BLaER1 treated with 17β-estradiol and CSF1 and Interleukin-3, amounts not matched to agents 10 nM and 100 nM (cell line): ENCODE measurements at regions not wholly inside any gene's neighbourhood (a gene's known extent, or its start where the extent isn't known, plus 50 kb on each side); places are given as distances from the start of the nearest gene placed in this dataset.

Experiments
- H3K27ac ChIP-seq, 11 experiments: shearing (Covaris generic); formaldehyde crosslinking; 2 replicates each; pipeline ENCODE4 v1.8.1; 2022
- H3K27me3 ChIP-seq, 11 experiments: shearing (Covaris generic); formaldehyde crosslinking; 2 replicates each; pipeline ENCODE4 v1.8.1; 2022
- H3K36me3 ChIP-seq, 11 experiments: shearing (Covaris generic); formaldehyde crosslinking; 2 replicates each; pipeline ENCODE4 v1.8.1; 2022
- H3K4me1 ChIP-seq, 10 experiments: shearing (Covaris generic); formaldehyde crosslinking; 2 replicates each; pipeline ENCODE4 v1.8.1; 2022
- H3K4me2 ChIP-seq, 11 experiments: shearing (Covaris generic); formaldehyde crosslinking; 2 replicates each; pipeline ENCODE4 v1.8.1; 2022
- H3K4me3 ChIP-seq, 10 experiments: shearing (Covaris generic); formaldehyde crosslinking; 2 replicates each; pipeline ENCODE4 v1.8.1; 2022
- H3K9ac ChIP-seq, 11 experiments: shearing (Covaris generic); formaldehyde crosslinking; 2 replicates each; pipeline ENCODE4 v1.8.1; 2022
- H3K9me3 ChIP-seq, 11 experiments: shearing (Covaris generic); formaldehyde crosslinking; replicated peaks in 1 of 11; 2 replicates each; pipeline ENCODE4 v1.8.1; 2022
- H4K20me1 ChIP-seq, 11 experiments: shearing (Covaris generic); formaldehyde crosslinking; 2 replicates each; pipeline ENCODE4 v1.8.1; 2022
- Cebpa-rat ChIP-seq, 11 experiments: shearing (Covaris generic); IDR thresholded peaks; 2 replicates each; pipeline ENCODE4 v1.8.1; 2022

- no peaks in the 10 kb centered on the region for H3K27me3 ChIP-seq
- H3K9ac ChIP-seq = no peak overlapping the region
- no peak for TF ChIP-seq Cebpa-rat (IDR thresholded peaks at IDR 0.05)
- H3K9me3 ChIP-seq = peaks cover 0 to 4% (median 0%) of the 10 kb centered on the region in 11 experiments; a peak in 1 of 22 replicates
- no peak overlapping the region for H3K27ac ChIP-seq
- H4K20me1 ChIP-seq = no peaks in the 10 kb centered on the region
- no peak overlapping the region for H3K4me3 ChIP-seq
- peaks cover 0 to 9% (median under 1%) of the 10 kb centered on the region in 10 experiments; a peak in 6 of 20 replicates for H3K4me1 ChIP-seq
- H3K4me2 ChIP-seq = no peak overlapping the region
- H3K36me3 ChIP-seq = no peaks in the 10 kb centered on the region
Observed at GRCh38 chr7:42687211-42688055, 224.4 kb downstream of the C7orf25 start.

GRCh38 chr7:42686594-42687156, 225.2 kb downstream of the C7orf25 start:
- Histone ChIP-seq H3K4me3 (no peak overlapping the region), H3K9me3 (peaks cover 0 to 4% (median 0%) of the 10 kb centered on the region in 11 experiments; a peak in 3 of 22 replicates), H3K36me3 (no peaks in the 10 kb centered on the region), H3K27me3 (no peaks in the 10 kb centered on the region), H3K9ac (no peak overlapping the region), H3K27ac (no peak overlapping the region), H4K20me1 (no peaks in the 10 kb centered on the region), H3K4me2 (no peak overlapping the region), H3K4me1 (peaks cover 0 to 9% (median 0%) of the 10 kb centered on the region in 10 experiments; a peak in 6 of 20 replicates)
- no peak for TF ChIP-seq Cebpa-rat (IDR thresholded peaks at IDR 0.05)

- H3K4me1 ChIP-seq = peaks cover 0 to 9% (median 0%) of the 10 kb centered on the region in 10 experiments; a peak in 6 of 20 replicates
- H3K9ac ChIP-seq = no peak overlapping the region
- H3K4me3 ChIP-seq = no peak overlapping the region
- H4K20me1 ChIP-seq = no peaks in the 10 kb centered on the region
- H3K27ac ChIP-seq = no peak overlapping the region
- no peak overlapping the region for H3K4me2 ChIP-seq
- H3K36me3 ChIP-seq = no peaks in the 10 kb centered on the region
- H3K9me3 ChIP-seq = peaks cover 0 to 4% (median 0%) of the 10 kb centered on the region in 11 experiments; a peak in 7 of 22 replicates
- TF ChIP-seq Cebpa-rat (IDR thresholded peaks at IDR 0.05) = no peak
- no peaks in the 10 kb centered on the region for H3K27me3 ChIP-seq
Observed at GRCh38 chr7:42685911-42686310, 226.0 kb downstream of the C7orf25 start.

- no peaks in the 10 kb centered on the region for H3K27me3 ChIP-seq
- no peaks in the 10 kb centered on the region for H3K36me3 ChIP-seq
- H3K9ac ChIP-seq = no peak overlapping the region
- no peak for TF ChIP-seq Cebpa-rat (IDR thresholded peaks at IDR 0.05)
- H3K9me3 ChIP-seq = peaks cover 0 to 10% (median 6%) of the 10 kb centered on the region in 11 experiments; a peak in 15 of 22 replicates
- peak overlapping the region in 8 of 11 experiments; percentile 6 to 46 (median 26); a peak in 14 of 22 replicates for H3K4me2 ChIP-seq
- H3K4me3 ChIP-seq = no peak overlapping the region
- peaks cover 10 to 24% (median 17%) of the 10 kb centered on the region in 10 experiments; a peak in 17 of 20 replicates for H3K4me1 ChIP-seq
- no peak overlapping the region for H3K27ac ChIP-seq
- H4K20me1 ChIP-seq = no peaks in the 10 kb centered on the region
Observed at GRCh38 chr7:42677751-42678699, 233.8 kb downstream of the C7orf25 start.

- Histone ChIP-seq H4K20me1 (no peaks in the 10 kb centered on the region), H3K36me3 (no peaks in the 10 kb centered on the region), H3K9ac (no peak overlapping the region), H3K9me3 (no peaks in the 10 kb centered on the region; a peak in 1 of 22 replicates), H3K4me2 (peak overlapping the region in 2 of 11 experiments; percentile 34 to 42; a peak in 5 of 22 replicates), H3K27me3 (no peaks in the 10 kb centered on the region), H3K4me1 (peaks cover 10 to 24% (median 18%) of the 10 kb centered on the region in 10 experiments; a peak in 17 of 20 replicates), H3K27ac (no peak overlapping the region), H3K4me3 (no peak overlapping the region)
- TF ChIP-seq Cebpa-rat (IDR thresholded peaks at IDR 0.05) = no peak
Observed at GRCh38 chr7:42674541-42674940, 237.3 kb downstream of the C7orf25 start.

- H3K36me3 ChIP-seq = no peaks in the 10 kb centered on the region
- H3K9ac ChIP-seq = no peak overlapping the region
- no peak for TF ChIP-seq Cebpa-rat (IDR thresholded peaks at IDR 0.05)
- no peaks in the 10 kb centered on the region for H3K9me3 ChIP-seq
- H3K27me3 ChIP-seq = no peaks in the 10 kb centered on the region
- H4K20me1 ChIP-seq = no peaks in the 10 kb centered on the region
- no peak overlapping the region for H3K27ac ChIP-seq
- peaks cover 10 to 24% (median 18%) of the 10 kb centered on the region in 10 experiments; a peak in 17 of 20 replicates for H3K4me1 ChIP-seq
- H3K4me2 ChIP-seq = peak overlapping the region in 9 of 11 experiments; percentile 5 to 69 (median 34); a peak in 13 of 22 replicates
- no peak overlapping the region for H3K4me3 ChIP-seq
Observed at GRCh38 chr7:42673951-42674350, 237.9 kb downstream of the C7orf25 start.

GRCh38 chr7:42672339-42672999, 239.4 kb downstream of the C7orf25 start:
- H3K27me3 ChIP-seq = no peaks in the 10 kb centered on the region
- peak overlapping the region in 2 of 11 experiments; percentile 22 to 37; a peak in 2 of 22 replicates for H3K4me2 ChIP-seq
- H3K4me1 ChIP-seq = peaks cover 6 to 14% (median 9%) of the 10 kb centered on the region in 10 experiments; a peak in 15 of 20 replicates
- H3K9ac ChIP-seq = no peak overlapping the region
- H3K4me3 ChIP-seq = no peak overlapping the region
- TF ChIP-seq Cebpa-rat (IDR thresholded peaks at IDR 0.05) = no peak
- peaks cover 2 to 9% (median 7%) of the 10 kb centered on the region in 11 experiments for H3K9me3 ChIP-seq
- no peaks in the 10 kb centered on the region for H4K20me1 ChIP-seq
- peaks cover 0 to 2% (median 0%) of the 10 kb centered on the region in 11 experiments; a peak in 1 of 22 replicates for H3K36me3 ChIP-seq
- H3K27ac ChIP-seq = no peak overlapping the region

GRCh38 chr7:42671627-42672026, 240.2 kb downstream of the C7orf25 start:
- Histone ChIP-seq H3K4me3 (no peak overlapping the region), H3K27me3 (no peaks in the 10 kb centered on the region), H3K4me1 (peaks cover 6 to 12% (median 8%) of the 10 kb centered on the region in 10 experiments; a peak in 13 of 20 replicates), H3K4me2 (peak overlapping the region in 2 of 11 experiments; percentile 3 to 35; a peak in 1 of 22 replicates), H3K9ac (no peak overlapping the region), H3K27ac (no peak overlapping the region), H3K9me3 (peaks cover 10 to 18% (median 16%) of the 10 kb centered on the region in 11 experiments), H3K36me3 (peaks cover 0 to 7% (median 0%) of the 10 kb centered on the region in 11 experiments; a peak in 1 of 22 replicates), H4K20me1 (no peaks in the 10 kb centered on the region)
- TF ChIP-seq Cebpa-rat (IDR thresholded peaks at IDR 0.05) = no peak
